ENCODE measurements at regions not wholly inside any gene's neighbourhood (a gene's known extent, or its start where the extent isn't known, plus 50 kb on each side); places are given as distances from the start of the nearest gene placed in this dataset.

DNA sequence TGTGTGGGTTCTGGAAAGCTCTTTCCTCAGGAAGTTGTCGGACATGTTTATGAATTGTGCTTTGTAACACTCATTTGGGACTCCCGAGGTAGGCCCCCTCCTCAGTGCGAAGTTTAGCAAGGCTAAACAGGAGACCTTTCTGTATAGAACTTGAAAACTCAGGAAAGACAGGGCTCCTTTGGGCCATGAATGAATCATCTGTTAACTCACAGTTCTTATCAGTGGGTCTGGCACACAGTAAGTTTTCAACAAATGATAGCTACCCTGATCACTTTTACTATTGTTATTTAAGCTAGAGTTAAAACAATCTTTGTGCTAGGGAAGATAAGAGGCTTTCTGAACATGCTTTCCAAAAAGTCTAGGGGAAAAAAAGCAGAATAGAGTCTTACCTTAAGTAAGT, 430.5 kb upstream of the ETAA1 start:
- DNase-seq: no peak

DNA sequence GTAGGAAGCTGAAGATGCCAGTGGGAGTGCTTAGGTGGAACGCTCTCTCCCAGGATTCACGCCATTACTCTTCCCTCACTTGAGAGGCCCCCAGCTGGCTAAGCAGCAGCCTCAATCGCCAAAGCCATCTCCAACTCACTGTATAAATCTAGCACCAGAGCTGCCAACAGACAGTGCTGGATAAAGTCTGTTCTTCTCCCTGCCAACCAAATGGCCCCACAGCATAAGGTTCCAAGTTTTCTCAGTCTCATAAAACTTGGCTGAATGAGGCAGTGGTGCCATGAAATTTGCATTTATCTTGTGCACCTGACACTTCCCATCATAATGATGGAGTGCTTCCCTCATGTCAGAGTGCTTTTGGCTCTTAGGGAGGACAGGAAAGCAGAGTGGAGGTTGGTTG, 428.2 kb upstream of the ETAA1 start:
- no peak for DNase-seq

DNA sequence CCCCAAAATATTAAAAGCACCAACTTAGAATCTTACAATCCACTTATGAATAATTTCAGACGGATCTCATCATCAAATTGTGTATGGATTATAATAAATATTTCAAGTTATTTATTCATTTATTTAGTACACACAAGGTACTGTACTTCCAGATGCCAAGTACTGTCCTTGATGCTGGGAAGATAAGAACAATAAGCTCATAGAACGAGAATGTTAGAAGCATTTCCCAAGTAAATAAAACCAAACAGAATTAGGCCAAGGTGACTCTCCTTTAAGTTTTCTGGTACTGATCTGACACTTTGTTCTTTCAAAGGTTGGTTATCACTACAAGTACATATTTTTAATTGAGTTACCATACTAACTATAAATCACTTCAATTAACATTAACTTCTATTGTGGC, 416.1 kb upstream of the ETAA1 start:
- DNase-seq: no peak

GRCh38 chr2:66982766-66983165, 414.4 kb upstream of the ETAA1 start:
- no peak for DNase-seq

GRCh38 chr2:66984864-66985263, 412.3 kb upstream of the ETAA1 start:
- DNase-seq: no peak

- no peak for DNase-seq
These were observed 411.2 kb upstream of the ETAA1 start for GRCh38 chr2:66985906-66986305.

DNA sequence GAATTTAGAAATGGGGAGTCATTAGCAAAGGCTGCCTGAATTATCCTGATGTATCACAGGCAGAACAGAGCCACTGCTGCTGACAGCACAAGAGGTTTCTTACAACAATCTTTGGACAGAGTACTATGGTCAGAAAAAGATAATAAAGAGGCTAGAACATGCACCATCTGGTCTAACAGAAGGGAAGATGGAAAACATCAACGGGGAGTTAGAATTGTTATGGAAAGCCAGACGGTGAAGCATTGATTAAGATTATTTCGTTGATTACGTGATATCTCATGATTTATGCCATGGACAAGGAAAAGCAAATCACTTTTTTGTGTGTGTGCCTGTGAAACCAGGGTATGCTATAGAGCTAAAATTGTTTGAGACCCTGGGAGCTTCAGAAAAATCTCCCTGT, 409.4 kb upstream of the ETAA1 start:
- no peak for DNase-seq

- no peak for DNase-seq
These were observed 402.5 kb upstream of the ETAA1 start for GRCh38 chr2:66994654-66995053.

GRCh38 chr2:66995636-66996035, 401.5 kb upstream of the ETAA1 start:
- DNase-seq: no peak

DNA sequence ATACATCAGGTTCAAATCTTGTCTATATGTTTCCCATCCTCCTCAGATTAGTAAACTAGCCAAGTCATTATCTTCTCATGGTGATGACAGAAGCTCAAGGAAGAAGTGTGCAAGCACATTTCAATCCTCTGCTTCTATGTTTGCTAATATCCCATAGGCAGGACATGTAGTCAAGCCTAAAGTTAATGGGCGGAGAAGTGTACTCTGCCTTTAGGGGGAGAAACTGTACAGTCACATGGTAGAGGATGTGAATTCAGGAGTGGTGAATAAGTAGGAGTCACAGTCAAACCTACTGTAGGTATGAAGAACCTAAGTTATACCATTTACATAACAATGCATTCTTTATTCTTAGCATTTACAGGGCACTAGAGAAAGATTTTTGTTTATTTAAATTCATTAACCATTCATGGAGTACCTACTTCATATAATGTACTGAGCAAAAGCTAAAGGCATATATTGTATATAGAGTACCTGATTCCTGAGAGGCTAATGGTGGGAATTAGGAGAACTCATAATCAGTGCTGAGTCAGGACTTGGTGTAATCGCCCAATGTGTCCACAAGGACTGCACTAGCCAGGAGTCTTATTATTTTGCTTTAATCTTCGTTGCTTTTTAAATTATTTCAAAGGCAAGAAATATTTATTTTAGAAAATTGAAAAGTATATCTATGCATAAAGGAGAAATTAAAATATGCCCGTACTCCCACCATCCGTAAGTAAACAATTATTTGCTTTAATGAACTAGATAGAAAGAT, 394.3 kb upstream of the ETAA1 start:
- no peak for DNase-seq

- no peak for DNase-seq
These were observed 390.7 kb upstream of the ETAA1 start for GRCh38 chr2:67006373-67006960.

DNA sequence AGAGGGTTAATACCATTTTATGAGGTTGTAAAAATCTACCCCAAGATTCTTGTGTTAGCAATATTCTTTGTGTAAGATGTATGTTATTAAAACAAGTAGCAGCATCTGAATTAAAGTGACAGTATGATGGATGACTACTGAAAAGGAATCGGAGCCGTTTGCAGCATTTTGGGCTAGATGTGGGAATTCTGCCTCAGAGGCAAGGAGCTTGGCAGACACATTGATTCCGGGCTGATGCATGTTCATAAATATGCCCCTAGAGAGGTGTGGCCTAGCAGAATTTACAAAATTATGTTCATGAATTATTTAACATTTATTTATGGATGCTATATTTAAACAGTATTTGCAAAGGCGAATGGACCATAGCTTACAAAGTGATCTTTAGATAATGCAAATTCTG, 389.0 kb upstream of the ETAA1 start:
- DNase-seq: peak; percentile 12

DNA sequence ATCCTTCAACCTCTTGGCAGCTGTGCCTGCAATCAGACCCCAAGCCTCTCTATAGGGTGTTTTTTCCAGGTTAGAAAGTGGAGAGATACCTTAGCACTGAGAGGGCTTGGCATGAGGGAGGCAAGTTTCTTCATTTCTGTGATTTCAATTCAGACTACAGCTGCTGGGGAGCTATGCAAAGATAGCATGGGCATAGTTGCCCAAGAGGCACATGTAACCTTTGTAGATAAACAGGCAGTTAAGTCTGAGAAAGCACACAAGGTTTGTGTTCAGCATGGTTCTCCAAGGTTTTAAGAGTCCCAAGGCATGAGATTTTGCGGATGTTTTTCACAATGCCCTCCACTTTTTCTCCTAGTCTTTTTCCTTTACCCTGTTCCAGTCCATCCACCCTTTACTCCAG, 385.0 kb upstream of the ETAA1 start:
- no peak for DNase-seq

DNA sequence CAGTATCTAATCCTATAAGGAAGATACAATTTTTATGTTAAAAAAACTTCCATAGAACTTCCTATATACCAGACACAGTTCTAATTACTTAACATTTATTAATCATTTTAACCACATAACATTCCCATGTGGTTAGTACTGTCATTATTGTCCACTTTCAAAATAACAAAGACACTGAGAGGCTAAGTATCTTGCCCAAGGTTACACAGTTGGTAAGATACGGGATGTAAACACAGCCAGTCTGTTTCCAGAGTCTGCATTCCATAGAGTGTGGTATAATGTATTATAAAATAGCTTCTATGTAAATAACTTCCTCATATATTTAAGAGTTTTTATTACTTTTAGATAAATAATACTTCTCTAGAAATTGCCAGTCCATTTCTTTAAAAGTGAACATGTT, 383.3 kb upstream of the ETAA1 start:
- DNase-seq: peak; percentile 9

DNA sequence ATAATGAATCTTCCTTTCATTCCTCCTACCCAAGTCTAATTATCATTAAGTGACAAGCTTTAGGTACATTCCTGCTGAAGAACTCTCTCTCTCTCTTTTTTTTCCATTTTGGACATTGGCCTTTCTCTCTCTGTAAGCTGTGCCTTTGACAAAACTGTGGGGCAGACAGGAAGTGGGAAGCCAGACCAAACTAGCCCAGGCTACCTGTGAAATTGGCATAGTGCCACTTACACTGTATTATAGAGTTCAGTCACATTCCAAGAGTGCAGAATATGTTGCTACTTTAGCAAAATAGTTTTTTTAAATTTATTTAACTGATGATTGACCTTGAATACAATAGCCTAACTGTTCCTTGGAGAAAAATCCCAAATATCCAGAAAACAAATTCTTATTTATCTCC, 381.5 kb upstream of the ETAA1 start:
- no peak for DNase-seq

DNA sequence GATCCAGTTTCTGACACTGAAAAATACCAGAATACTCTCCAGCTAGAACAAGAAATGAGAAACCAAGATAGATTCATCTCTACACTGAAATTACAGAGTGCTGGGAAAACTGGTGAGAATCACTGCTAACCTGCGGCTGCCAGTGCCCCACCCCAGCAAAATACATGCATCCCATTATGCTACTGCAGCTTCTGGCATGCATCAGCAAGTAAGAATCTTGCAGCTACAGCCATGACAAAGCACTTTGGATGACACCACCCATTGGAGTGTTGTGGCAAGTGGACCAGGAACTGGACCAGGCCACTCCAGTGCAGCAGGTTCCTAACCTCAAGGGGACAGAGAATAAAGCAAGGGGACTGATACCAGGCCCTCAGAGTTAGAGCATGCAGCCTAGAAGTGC, 378.8 kb upstream of the ETAA1 start:
- no peak for DNase-seq

DNA sequence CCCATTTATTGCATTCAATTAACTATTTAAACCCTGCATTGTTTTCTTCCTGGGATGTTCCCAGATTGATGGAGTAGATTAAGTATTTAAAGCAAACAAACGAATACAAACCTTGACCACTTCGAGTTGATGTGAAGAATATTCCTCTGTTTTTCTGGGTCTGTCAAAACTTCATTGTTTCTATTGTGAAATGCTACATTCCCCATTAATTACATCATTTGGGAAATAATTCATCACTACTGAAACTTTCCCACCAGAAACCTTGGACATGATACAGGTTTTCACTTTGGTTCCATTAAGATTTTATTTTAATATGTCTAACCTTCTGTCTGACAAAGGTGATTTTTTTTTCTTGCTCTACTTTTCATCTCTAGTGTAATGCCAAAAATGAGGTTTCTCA, 365.1 kb upstream of the ETAA1 start:
- DNase-seq: no peak

GRCh38 chr2:67036444-67036843, 360.7 kb upstream of the ETAA1 start:
- DNase-seq: no peak

DNA sequence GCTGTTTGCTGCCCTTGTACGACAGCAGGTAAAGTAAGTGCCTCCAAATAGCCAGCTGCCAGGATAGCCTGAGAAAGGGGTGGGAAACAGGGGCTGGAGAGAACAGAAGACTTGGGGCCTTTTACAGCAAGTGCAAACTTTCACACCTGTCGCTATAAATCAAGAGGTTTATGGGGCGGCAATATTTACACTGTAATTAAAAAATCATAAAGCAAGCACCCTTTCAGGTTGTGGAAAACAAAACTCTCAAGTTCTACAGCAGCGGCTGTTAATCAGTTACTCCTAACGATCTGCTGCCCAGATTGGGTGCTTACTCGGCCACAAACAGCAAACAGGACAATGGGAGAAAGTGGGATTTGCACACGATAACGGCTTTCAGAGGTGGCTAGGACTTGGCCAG, 359.5 kb upstream of the ETAA1 start:
- no peak for DNase-seq

DNA sequence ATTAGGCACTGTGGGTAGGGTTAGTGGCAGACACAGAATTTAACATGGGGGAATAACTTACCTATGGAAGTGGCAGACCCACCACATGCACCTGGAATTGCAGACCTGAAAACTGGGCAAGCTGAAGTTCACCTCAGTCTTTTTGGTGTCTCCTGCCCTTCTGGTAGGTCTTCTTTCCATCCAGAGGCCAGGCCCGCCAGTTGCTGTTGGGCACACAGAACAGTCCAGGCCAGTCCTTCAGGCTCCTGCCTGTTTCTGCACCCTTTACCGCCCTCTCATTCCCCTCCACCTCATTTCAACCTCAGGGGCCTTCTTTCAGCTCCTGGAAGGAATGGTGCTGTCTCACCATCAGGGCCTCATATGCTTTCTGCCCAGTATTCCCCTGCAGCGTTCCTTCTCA, 358.9 kb upstream of the ETAA1 start:
- no peak for DNase-seq

DNA sequence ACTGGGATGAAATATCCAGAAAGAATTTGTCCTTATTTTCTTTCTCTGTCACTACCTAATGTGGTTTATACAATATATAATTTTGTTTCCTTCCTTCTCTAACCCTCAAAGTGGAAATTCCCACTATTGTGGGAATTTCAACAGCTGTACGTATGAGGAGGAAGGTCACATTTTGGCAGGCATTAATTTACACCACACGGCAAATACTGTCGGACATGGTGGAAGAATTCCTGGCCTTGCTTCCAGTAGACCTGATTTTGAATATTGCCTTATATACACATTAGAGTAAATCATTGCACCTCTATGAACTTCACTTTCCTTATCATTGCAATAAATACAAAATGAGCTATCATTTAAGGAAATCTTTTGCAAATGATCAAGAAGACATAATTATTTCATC, 358.1 kb upstream of the ETAA1 start:
- no peak for DNase-seq

DNA sequence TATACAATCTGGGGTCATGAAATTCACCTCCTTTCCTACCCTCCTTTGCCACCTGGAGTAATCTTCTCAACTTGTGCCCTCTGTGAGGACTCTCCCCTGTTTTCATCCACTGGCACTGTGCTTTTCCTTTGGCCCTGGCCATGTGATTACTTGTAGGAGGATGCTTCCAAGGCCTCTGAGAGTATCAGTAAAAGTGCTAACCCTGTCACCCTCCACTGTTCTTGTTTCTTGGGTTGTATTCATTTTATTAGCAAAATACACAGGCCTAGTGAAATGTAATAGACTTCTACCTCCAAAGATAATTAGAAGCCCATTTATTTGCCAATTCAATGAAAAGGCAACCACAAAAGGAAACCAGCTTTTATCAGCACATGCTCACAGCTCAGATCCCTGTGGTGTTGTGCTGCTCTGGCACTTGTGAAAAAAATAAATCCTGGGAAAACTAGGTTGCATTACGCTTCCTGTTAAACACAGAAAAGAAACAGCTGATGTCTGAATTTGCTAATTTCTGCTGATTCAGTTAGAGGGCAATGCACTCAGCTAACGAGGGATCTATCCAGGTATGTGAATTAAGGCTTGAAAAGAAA, 357.5 kb upstream of the ETAA1 start:
- DNase-seq: no peak

DNA sequence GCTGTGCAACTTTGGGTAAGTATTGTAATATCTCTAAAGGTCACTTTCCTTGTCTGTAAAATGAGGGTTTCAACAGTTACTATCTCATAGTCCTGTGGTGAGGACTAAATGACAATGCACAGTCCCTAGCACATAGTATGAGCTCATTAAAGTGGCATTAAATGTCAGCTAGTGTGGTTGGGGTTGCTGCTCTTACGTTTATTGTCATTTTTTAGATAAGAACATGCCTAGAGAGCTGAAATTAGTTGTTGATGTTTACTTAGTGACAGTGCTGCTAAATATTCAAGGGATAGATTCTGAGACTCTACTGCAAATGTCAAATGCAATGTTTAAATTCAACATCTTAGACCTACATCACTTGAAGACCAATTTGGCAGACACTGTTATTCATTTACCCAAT, 356.1 kb upstream of the ETAA1 start:
- no peak for DNase-seq

DNA sequence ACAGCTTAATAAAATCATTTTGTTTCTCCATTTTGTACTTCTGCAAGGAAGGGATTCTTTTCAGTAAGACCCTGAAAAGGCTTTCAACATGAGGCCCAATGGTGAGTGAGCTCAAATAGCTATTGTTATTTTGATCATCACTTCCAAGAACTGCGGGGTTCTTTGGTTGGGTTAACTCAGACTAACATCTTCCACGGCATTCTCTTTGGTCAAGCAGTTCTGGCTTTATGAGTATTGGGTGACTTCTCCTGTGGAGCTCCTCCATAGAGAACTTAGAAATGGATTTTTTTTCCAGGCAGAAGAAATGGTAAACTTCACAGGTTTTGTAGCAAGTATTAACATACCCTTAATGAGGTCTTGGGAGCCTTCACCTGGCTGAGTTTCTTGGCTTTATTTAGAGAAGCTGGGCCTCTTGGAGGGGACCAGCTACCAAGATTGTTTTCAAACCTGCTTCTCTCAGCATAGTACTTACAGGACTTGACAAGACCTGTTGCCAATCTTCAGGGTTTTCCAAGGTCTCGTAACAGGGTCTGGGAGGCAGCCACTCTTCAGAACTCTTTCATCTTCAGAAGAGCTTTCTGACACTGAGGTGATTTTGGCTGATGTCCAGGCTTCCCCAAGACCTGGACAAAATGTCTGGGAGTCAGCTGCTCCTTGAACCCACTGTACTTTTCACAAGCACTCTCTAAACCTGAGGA, 353.2 kb upstream of the ETAA1 start:
- no peak for DNase-seq
